ENCODE measurements at regions not wholly inside any gene's neighbourhood (a gene's known extent, or its start where the extent isn't known, plus 50 kb on each side); places are given as distances from the start of the nearest gene placed in this dataset.
"Not testable (repeated sequence)": the region's sequence is repeated elsewhere in the genome, so short reads cannot be mapped to it uniquely, and the experiment has no call there.

DNA sequence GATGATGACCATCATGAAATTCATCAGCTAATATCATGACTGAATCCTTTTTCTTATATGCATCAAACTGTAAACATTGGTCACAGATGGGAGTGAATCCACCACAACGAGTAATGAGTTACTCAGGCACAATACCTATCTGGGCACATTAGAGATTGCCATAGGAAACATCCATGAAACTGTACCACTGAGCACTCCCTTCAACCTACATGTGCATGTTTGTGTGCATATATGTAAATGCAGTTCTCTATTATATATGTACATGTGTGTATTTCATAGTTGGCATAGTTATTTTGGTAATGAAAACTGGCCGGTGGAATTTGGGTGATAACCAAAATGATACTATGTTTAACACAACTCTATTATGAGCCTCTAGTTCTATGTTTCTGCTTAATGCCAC lies 387.3 kb upstream of the ARRDC3 start:
- TF ChIP-seq, protein P1, sequence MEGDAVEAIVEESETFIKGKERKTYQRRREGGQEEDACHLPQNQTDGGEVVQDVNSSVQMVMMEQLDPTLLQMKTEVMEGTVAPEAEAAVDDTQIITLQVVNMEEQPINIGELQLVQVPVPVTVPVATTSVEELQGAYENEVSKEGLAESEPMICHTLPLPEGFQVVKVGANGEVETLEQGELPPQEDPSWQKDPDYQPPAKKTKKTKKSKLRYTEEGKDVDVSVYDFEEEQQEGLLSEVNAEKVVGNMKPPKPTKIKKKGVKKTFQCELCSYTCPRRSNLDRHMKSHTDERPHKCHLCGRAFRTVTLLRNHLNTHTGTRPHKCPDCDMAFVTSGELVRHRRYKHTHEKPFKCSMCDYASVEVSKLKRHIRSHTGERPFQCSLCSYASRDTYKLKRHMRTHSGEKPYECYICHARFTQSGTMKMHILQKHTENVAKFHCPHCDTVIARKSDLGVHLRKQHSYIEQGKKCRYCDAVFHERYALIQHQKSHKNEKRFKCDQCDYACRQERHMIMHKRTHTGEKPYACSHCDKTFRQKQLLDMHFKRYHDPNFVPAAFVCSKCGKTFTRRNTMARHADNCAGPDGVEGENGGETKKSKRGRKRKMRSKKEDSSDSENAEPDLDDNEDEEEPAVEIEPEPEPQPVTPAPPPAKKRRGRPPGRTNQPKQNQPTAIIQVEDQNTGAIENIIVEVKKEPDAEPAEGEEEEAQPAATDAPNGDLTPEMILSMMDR (conservative IDR thresholded peaks at IDR 0.05) = no peak
- H3K27ac ChIP-seq = no peak overlapping the region

DNA sequence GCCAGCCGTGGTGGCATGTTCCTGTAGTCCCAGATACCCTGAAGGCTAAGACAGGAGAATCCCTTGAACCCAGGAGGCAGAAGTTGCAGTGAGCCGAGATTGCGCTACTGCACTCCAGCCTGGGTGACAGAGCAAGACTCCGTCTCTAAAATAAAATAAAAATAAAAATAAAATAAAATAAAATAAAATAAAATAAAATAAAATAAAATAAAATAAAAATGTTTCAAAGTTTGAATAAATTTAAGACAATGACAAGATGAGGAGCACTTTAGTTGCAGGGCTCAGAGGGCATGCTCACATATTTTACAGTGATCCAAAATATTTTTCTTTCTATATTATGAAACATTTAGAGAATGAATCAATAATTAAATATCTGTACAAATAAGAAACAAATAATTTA lies 374.3 kb upstream of the ARRDC3 start:
- H3K27ac ChIP-seq = not testable (repeated sequence)

DNA sequence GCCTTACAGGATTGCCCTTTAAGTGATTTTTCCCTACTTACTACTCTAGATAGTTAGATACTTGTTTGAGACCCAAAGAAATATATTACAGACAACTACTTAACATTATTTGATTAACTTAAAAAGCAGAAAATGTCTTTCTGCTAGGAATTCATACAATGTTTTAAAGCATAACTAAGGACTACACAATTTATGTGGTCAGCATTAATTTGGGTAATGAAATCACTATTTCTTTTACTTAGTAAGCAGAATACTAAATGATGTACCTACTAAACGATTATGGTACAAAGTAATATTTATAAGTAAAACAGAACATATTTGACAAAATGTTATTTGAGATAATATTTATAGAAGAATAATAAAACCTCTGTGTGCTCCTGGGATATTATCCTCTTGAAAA lies 371.9 kb upstream of the ARRDC3 start:
- TF ChIP-seq, protein P1 (conservative IDR thresholded peaks at IDR 0.05) = no peak
- no peak overlapping the region for H3K27ac ChIP-seq

DNA sequence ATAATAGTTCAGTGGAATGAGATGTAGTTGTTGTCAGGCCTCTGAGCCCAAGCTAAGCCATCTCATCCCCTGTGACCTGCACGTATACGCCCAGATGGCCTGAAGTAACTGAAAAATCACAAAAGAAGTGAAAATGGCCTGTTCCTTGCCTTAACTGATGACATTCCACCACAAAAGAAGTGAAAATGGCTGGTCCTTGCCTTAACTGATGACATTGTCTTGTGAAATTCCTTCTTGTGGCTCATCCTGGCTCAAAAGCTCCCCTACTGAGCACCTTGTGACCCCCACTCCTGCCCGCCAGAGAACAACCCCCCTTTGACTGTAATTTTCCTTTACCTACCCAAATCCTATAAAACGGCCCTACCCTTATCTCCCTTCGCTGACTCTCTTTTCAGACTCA lies 361.4 kb upstream of the ARRDC3 start:
- H3K27ac ChIP-seq = not testable (repeated sequence)

DNA sequence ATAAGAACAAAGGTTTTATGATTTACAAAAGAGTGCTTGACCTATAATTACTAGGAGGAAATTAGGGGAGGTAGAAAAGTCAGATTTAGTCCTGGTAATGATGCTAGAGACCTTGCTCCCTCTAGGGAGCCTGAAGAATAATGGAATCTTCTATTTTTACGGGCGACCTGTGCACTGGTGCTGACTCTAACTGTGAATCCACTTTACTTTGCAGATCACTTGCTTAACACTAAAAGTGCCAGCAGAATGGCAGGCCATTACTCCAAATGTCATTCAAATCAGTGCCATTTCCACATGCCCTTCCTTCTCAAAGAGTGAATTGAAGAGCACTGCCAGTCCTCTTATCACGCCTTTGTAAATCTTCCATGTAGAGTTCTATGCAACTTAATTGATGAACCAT lies 359.4 kb upstream of the ARRDC3 start:
- TF ChIP-seq, protein P1 (conservative IDR thresholded peaks at IDR 0.05) = no peak
- H3K27ac ChIP-seq = no peak overlapping the region

DNA sequence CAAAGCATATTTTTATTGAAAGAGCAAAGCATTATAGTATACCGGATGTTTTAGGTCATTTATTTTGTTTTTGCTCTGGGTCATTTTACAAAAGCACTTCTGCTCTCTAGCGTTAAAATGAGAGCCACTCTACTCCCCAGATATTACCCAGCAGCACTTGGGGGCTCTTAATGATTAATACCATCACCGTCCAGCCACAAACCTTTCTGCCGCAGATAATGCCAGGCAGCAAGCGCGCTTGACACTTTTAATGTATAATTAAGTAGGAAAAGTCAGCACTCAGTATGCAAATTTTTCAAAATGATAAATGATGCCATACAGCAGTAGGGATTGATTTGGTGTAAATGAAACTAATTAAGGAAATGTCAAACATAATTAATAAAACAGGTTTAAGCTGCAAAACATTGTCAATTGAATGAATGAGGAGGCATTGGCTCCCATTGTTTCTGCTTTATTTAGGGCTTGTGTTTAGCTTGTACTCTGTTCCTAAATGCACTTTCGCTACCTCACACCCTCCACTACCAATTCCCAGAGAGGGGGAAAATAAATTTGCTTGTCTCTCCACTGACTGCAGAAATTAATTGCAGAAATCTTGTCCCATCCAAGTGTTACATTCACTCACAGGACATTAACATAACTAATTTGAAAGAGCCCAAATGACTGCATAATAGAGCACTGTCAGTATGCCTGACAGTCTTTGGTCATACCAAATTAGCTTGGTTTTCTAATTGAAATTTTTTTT lies 358.8 kb upstream of the ARRDC3 start:
- TF ChIP-seq, protein P1 (conservative IDR thresholded peaks at IDR 0.05) = no peak

DNA sequence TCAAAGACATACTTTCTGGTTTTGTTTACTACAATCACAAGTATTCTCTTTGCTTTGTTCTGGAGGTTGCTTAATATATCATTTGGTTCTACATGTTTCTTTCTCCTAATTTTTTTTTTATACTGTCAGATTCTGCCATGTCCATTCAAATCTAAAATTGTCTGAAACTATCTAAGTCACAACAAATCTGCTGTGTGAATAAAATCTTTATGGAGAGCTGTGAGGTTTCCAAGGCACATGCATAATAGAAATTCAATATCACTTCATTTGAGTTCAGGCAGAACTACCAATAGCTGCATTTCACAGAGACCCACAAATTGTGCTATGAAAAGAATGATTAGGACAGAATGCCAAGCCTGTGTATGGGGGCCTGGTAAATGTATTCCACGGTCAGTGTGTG lies 346.9 kb upstream of the ARRDC3 start:
- H3K27ac ChIP-seq = no peak overlapping the region
- TF ChIP-seq, protein P1 (conservative IDR thresholded peaks at IDR 0.05) = no peak

More for the DNA sequence above, 358.8 kb upstream of the ARRDC3 start:
- H3K27ac ChIP-seq = no peak overlapping the region

DNA sequence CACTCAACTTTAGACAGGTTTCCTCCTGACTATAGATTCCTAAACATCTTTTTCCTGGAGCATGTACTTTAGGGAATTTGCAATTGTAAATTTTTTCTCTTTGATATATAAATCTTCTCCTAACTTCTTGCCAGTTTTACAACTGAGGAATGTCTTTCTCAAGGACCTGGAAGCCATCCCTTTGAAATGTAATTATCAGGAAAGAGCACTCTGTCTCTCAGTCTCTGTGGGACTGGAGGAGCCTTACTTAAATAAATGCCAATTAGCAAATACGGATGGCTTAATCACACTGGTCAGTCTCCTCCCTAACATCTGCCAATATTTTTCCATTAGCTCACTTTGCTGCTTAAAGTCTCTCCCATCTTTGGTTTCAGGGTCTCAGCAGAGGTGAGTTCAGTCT lies 344.3 kb upstream of the ARRDC3 start:
- no peak overlapping the region for H3K27ac ChIP-seq
- TF ChIP-seq, protein P1 (conservative IDR thresholded peaks at IDR 0.05) = no peak
